OCI-LY1 (cell line): ENCODE measurements at regions not wholly inside any gene's neighbourhood (a gene's known extent, or its start where the extent isn't known, plus 50 kb on each side); places are given as distances from the start of the nearest gene placed in this dataset.
"Not testable (repeated sequence)": the region's sequence is repeated elsewhere in the genome, so short reads cannot be mapped to it uniquely, and the experiment has no call there.

ENCODE experiments used
- EZH2 ChIP-seq: fragments of 200-600 bp; sonication (generic), shearing (Covaris generic); IDR thresholded peaks from 2 replicates; pipeline ENCODE4 v1.8.0; 2017; ENCODE audit warnings: borderline replicate concordance, mixed run types, mild to moderate bottlenecking, antibody characterized with exemption, low read length, moderate library complexity, mixed read lengths
- TF ChIP-seq, protein P1 (sequence below): fragments of 200-600 bp; sonication (generic), shearing (Covaris generic); IDR thresholded peaks from 2 replicates; pipeline ENCODE4 v1.5.1; 2017; ENCODE audit warnings: mild to moderate bottlenecking, antibody characterized with exemption, low read length, moderate library complexity, mixed read lengths

DNA sequence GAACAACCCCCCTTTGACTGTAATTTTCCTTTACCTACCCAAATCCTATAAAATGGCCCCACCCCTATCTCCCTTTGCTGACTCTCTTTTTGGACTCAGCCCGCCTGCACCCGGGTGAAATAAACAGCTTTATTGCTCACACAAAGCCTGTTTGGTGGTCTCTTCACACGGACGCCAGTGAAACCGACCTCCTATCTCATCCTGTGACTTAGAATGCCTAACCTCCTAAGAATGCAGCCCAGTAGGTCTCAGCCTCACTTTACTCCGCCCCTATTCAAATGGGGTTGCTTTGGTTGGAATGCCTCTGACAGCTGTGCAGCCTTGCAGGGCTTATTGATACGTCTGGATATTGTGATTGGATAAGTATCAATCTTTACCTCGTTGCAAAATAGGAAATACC lies 243.8 kb upstream of the PROK2 start:
- TF ChIP-seq, protein P1, sequence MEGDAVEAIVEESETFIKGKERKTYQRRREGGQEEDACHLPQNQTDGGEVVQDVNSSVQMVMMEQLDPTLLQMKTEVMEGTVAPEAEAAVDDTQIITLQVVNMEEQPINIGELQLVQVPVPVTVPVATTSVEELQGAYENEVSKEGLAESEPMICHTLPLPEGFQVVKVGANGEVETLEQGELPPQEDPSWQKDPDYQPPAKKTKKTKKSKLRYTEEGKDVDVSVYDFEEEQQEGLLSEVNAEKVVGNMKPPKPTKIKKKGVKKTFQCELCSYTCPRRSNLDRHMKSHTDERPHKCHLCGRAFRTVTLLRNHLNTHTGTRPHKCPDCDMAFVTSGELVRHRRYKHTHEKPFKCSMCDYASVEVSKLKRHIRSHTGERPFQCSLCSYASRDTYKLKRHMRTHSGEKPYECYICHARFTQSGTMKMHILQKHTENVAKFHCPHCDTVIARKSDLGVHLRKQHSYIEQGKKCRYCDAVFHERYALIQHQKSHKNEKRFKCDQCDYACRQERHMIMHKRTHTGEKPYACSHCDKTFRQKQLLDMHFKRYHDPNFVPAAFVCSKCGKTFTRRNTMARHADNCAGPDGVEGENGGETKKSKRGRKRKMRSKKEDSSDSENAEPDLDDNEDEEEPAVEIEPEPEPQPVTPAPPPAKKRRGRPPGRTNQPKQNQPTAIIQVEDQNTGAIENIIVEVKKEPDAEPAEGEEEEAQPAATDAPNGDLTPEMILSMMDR = not testable (repeated sequence)
- not testable (repeated sequence) for TF ChIP-seq EZH2
